ENCODE measurements at regions not wholly inside any gene's neighbourhood (a gene's known extent, or its start where the extent isn't known, plus 50 kb on each side); places are given as distances from the start of the nearest gene placed in this dataset.

- ChIA-PET CTCF (no interaction called here), POLR2A (no interaction called here)
- Histone ChIP-seq H3K27ac (ENCODE audit: insufficient read depth, low read depth, low read length) (no peak overlapping the region), H3K36me3 (ENCODE audit: control insufficient read depth in 2 of 2, extremely low read depth in 1 of 2, insufficient read depth in 2 of 2, low read length in 2 of 2) (no peaks in the 10 kb centered on the region), H3K9ac (replicated peaks; ENCODE audit: extremely low read depth, insufficient read depth, low read length) (no peak overlapping the region), H3K4me2 (ENCODE audit: insufficient read depth, low read length) (no peak overlapping the region), H3K4me3 (replicated peaks in 1 of 3; ENCODE audit: insufficient read depth in 1 of 3, low read depth in 1 of 3, low read length in 3 of 3) (no peak overlapping the region), H3K79me2 (ENCODE audit: control insufficient read depth, insufficient read depth, low read length) (no peaks in the 10 kb centered on the region), H2AFZ (ENCODE audit: low read depth, low read length) (no peak overlapping the region), H3K4me1 (ENCODE audit: control insufficient read depth, extremely low read depth, insufficient read depth, low read length) (no peaks in the 10 kb centered on the region), H3K9me3 (replicated peaks; ENCODE audit: control insufficient read depth, insufficient read depth, low read length) (no peaks in the 10 kb centered on the region), H4K20me1 (replicated peaks; ENCODE audit: control insufficient read depth, extremely low read depth, insufficient read depth, low read length) (no peaks in the 10 kb centered on the region), H3K27me3 (ENCODE audit: control insufficient read depth in 2 of 2, insufficient read depth in 2 of 2, low read length in 2 of 2) (peaks cover 0 to 4% of the 10 kb centered on the region in 2 experiments), H3K9me1 (replicated peaks; ENCODE audit: control insufficient read depth, extremely low read depth, insufficient read depth, low read length) (no peaks in the 10 kb centered on the region)
- BruUV-seq (replicated peaks) = no TSS peak
- TF ChIP-seq POLR2AphosphoS5 (IDR thresholded peaks at IDR 0.05; ENCODE audit: insufficient read depth, low read depth, low read length) (no peak), GATA2 (IDR thresholded peaks at IDR 0.05; ENCODE audit: insufficient read depth, insufficient read length, low read depth, low read length) (no peak), EZH2 (IDR thresholded peaks at IDR 0.05; ENCODE audit: borderline replicate concordance, low read depth, low read length, severe bottlenecking) (no peak)
- DNase-seq (ENCODE audit: low read depth, low spot score) (no peak), FAIRE-seq (no peak)
- intact Hi-C loops (cut with micrococcal nuclease) (no loop called here), dilution Hi-C loops (cut with MboI; ENCODE audit: extremely low pct_ligation_motif_present, low sequenced_read_pairs) (no loop called here)
Measured at GRCh38 chr9:78443946-78444345, 147.0 kb downstream of the PSAT1 start.

- H3K27ac ChIP-seq (ENCODE audit: insufficient read depth, low read depth, low read length) = no peak overlapping the region
- H3K4me3 ChIP-seq (replicated peaks in 1 of 3; ENCODE audit: insufficient read depth in 1 of 3, low read depth in 1 of 3, low read length in 3 of 3) = no peak overlapping the region
- POLR2A ChIA-PET = no interaction called here
- no peak overlapping the region for H3K9ac ChIP-seq (replicated peaks; ENCODE audit: extremely low read depth, insufficient read depth, low read length)
- H3K4me1 ChIP-seq (ENCODE audit: control insufficient read depth, extremely low read depth, insufficient read depth, low read length) = no peaks in the 10 kb centered on the region
- CTCF ChIA-PET = interaction anchor here (0.6 to 2.0 kb wide), 3 partner anchors 10 to 760 kb away, joined by 3 to 8 read pairs (median 4); no protein-coding TSS in a partner anchor
- DNase-seq (ENCODE audit: low read depth, low spot score) (no peak), FAIRE-seq (no peak)
- H3K9me1 ChIP-seq (replicated peaks; ENCODE audit: control insufficient read depth, extremely low read depth, insufficient read depth, low read length) = no peaks in the 10 kb centered on the region
- H4K20me1 ChIP-seq (replicated peaks; ENCODE audit: control insufficient read depth, extremely low read depth, insufficient read depth, low read length) = no peaks in the 10 kb centered on the region
- dilution Hi-C loops (cut with MboI; ENCODE audit: extremely low pct_ligation_motif_present, low sequenced_read_pairs) (no loop called here), intact Hi-C loops (cut with micrococcal nuclease) (no loop called here)
- H3K36me3 ChIP-seq (ENCODE audit: control insufficient read depth in 2 of 2, extremely low read depth in 1 of 2, insufficient read depth in 2 of 2, low read length in 2 of 2) = no peaks in the 10 kb centered on the region
- BruUV-seq (replicated peaks) = no TSS peak
- no peaks in the 10 kb centered on the region for H3K9me3 ChIP-seq (replicated peaks; ENCODE audit: control insufficient read depth, insufficient read depth, low read length)
- H2AFZ ChIP-seq (ENCODE audit: low read depth, low read length) = no peak overlapping the region
- no peak overlapping the region for H3K4me2 ChIP-seq (ENCODE audit: insufficient read depth, low read length)
- no peaks in the 10 kb centered on the region for H3K79me2 ChIP-seq (ENCODE audit: control insufficient read depth, insufficient read depth, low read length)
- no peak for TF ChIP-seq EZH2 (IDR thresholded peaks at IDR 0.05; ENCODE audit: borderline replicate concordance, low read depth, low read length, severe bottlenecking)
- no peak for TF ChIP-seq POLR2A (IDR thresholded peaks at IDR 0.05; ENCODE audit: low read depth, low read length)
- TF ChIP-seq FOS (IDR thresholded peaks at IDR 0.05; ENCODE audit: borderline replicate concordance, insufficient read depth, low read length) = no peak
- TF ChIP-seq JUN (IDR thresholded peaks at IDR 0.05; ENCODE audit: borderline replicate concordance, insufficient read depth, insufficient read length, low read depth) = no peak
- TF ChIP-seq GATA2 (IDR thresholded peaks at IDR 0.05; ENCODE audit: insufficient read depth, insufficient read length, low read depth, low read length) = no peak
- no peak for TF ChIP-seq POLR2AphosphoS5 (IDR thresholded peaks at IDR 0.05; ENCODE audit: insufficient read depth, low read depth, low read length)
- no peak for TF ChIP-seq MAX (IDR thresholded peaks at IDR 0.05; ENCODE audit: insufficient read depth, insufficient read length)
- TF ChIP-seq MYC (IDR thresholded peaks at IDR 0.05; ENCODE audit: low read depth, low read length) = no peak
- no peak for TF ChIP-seq CTCF (IDR thresholded peaks at IDR 0.05; ENCODE audit: extremely low read depth in 1 of 2, insufficient read depth in 1 of 2, low read depth in 1 of 2, low read length in 2 of 2)
- H3K27me3 ChIP-seq (ENCODE audit: control insufficient read depth in 2 of 2, insufficient read depth in 2 of 2, low read length in 2 of 2) = no peaks in the 10 kb centered on the region
Measured at GRCh38 chr9:78448960-78449673, 152.2 kb downstream of the PSAT1 start.
